Common myeloid progenitor, CD34-positive (primary cell): ENCODE measurements at regions not wholly inside any gene's neighbourhood (a gene's known extent, or its start where the extent isn't known, plus 50 kb on each side); places are given as distances from the start of the nearest gene placed in this dataset.

ENCODE experiments used
- CTCF ChIA-PET: fragments of 350-600 bp; sonication (Branson Sonifier 250); formaldehyde crosslinking; loops from one replicate; lab custom pipeline; 2021; ENCODE audit warnings: antibody characterized with exemption; lab: Charles Lee
- POLR2A ChIA-PET: fragments of 350-600 bp; sonication (Branson Sonifier 250); formaldehyde crosslinking; loops from one replicate; lab custom pipeline; 2021; ENCODE audit warnings: antibody characterized with exemption; lab: Charles Lee
- DNase-seq, 3 donors: peaks; one replicate each; pipeline versions ENCODE4 v3.0.0 to v3.0.0-alpha.2; 2013
- H3K27ac ChIP-seq, 2 experiments: 1 replicate in 1 of 2; 2 replicates in 1 of 2; pipeline ENCODE4 v1.7.0; 2013; ENCODE audit warnings: inconsistent platforms in 2 of 2, low read length in 2 of 2, mild to moderate bottlenecking in 2 of 2, low read depth in 1 of 2, moderate library complexity in 1 of 2; ENCODE audit not compliant: severe bottlenecking in 2 of 2, insufficient read depth in 1 of 2, poor library complexity in 1 of 2
- H3K27me3 ChIP-seq, 5 experiments: replicated peaks in 2 of 5; 1 replicate in 3 of 5; 2 replicates in 2 of 5; pipeline versions ENCODE4 v1.6.1 to v1.7.0; 2013; ENCODE audit warnings: low read length in 4 of 5, mild to moderate bottlenecking in 2 of 5, moderate library complexity in 2 of 5, inconsistent platforms in 1 of 5; ENCODE audit not compliant: insufficient read depth in 5 of 5, control insufficient read depth in 4 of 5
- H3K36me3 ChIP-seq, 4 experiments: 1 replicate in 2 of 4; 2 replicates in 2 of 4; pipeline versions ENCODE4 v1.6.1 to v1.7.0; 2013; ENCODE audit warnings: low read length in 3 of 4, control low read depth in 1 of 4, mild to moderate bottlenecking in 1 of 4; ENCODE audit not compliant: control insufficient read depth in 4 of 4, insufficient read depth in 4 of 4
- H3K4me1 ChIP-seq, 4 experiments: 1 replicate in 3 of 4; 2 replicates in 1 of 4; pipeline versions ENCODE4 v1.6.1 to v1.7.1; 2013; ENCODE audit warnings: low read length in 3 of 4, mild to moderate bottlenecking in 3 of 4, control low read depth in 1 of 4, inconsistent platforms in 1 of 4, moderate library complexity in 1 of 4; ENCODE audit not compliant: control insufficient read depth in 4 of 4, insufficient read depth in 4 of 4; ENCODE audit errors: control extremely low read depth in 1 of 4
- H3K4me3 ChIP-seq, 7 experiments: 1 replicate in 4 of 7; 2 replicates in 3 of 7; pipeline versions ENCODE4 v1.5.1 to v1.7.0; 2013; ENCODE audit warnings: mild to moderate bottlenecking in 7 of 7, low read length in 6 of 7, moderate library complexity in 6 of 7, inconsistent platforms in 2 of 7, low read depth in 2 of 7, control low read depth in 1 of 7; ENCODE audit not compliant: insufficient read depth in 4 of 7, control insufficient read depth in 1 of 7; ENCODE audit errors: extremely low read depth in 1 of 7
- H3K9me3 ChIP-seq, 5 experiments: 1 replicate in 4 of 5; 2 replicates in 1 of 5; pipeline versions ENCODE4 v1.6.1 to v1.7.1; 2013; ENCODE audit warnings: low read length in 4 of 5, mild to moderate bottlenecking in 2 of 5, inconsistent platforms in 1 of 5, low read depth in 1 of 5, moderate library complexity in 1 of 5; ENCODE audit not compliant: control insufficient read depth in 4 of 5, insufficient read depth in 2 of 5; ENCODE audit errors: control extremely low read depth in 1 of 5
- WGBS: methylation state at CpG from one replicate; pipeline ENCODE4 v1.1.5; 2013; ENCODE audit not compliant: insufficient coverage; 5-methylcytosine and 5-hydroxymethylcytosine counted together

DNA sequence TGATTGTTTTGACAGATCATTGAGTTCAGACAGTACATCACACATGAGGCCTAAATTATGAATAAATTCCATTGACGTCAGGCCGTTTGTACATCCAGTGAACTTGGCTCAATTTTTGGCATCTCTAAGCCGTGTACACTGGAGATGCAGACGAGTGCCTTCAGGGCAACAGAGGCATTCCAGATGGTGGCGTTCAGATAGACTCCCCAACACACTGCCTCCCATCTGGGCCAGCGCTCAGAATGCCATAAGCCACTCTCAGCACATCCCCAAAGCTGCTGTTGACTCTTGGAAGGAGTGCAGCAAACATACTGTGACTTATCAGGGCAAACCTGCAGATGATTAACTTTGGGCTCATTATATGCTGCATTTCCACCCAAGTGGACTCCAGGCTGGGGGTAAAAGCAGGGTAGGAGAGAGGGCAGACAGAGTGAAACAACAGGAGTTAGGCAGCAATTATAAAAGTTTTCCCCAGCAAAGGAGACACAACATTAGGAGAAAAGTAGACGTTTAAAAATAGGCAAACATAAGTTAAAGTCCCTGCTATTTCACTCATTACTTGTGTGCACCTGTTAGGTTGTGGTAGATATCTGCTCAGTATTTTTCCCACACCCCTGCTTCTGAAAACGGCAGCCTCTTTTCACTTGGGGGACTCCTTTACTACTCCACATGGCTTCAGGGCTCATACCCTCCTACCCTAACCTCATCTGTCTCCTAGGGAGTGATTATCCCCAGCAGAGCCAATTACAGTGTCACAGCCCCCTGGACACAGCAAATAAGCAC is 60.2 kb upstream of the PDE3B start:
- Histone ChIP-seq H3K27ac (no peak overlapping the region), H3K27me3 (no peaks in the 10 kb centered on the region), H3K9me3 (no peaks in the 10 kb centered on the region), H3K36me3 (no peaks in the 10 kb centered on the region), H3K4me1 (peaks cover 8 to 16% (median 13%) of the 10 kb centered on the region in 4 experiments), H3K4me3 (no peak overlapping the region)
- CTCF ChIA-PET: interaction anchor here (0.6 to 1.8 kb wide), 3 partner anchors 10 to 629 kb away, joined by 3 to 5 read pairs (median 3); no protein-coding TSS in a partner anchor
- 80% methylated on average over 6 of the region's 8 CpGs for WGBS
- DNase-seq: no peak
- POLR2A ChIA-PET: no interaction called here

DNA sequence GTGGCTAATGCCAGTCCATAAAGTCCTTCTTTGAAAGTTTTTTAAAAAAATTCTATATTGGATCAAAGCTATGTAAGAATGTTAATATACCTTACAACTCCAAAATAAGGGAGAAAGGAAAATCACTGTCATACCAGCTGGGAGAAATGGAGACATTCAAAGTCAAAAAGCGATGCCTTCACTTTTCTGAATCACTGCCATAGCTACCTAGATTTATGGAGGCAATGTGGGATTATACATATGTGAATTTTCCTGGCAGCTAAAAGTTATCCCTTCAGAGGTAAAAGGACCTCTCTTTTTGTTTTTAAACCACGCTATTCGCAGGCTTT is 59.6 kb upstream of the PDE3B start:
- ChIA-PET POLR2A (no interaction called here), CTCF (interaction anchor here (0.9 to 1.8 kb wide), 2 partner anchors 9 to 22 kb away, joined by 3 to 5 read pairs; no protein-coding TSS in a partner anchor)
- Histone ChIP-seq H3K36me3 (no peaks in the 10 kb centered on the region), H3K4me1 (peaks cover 3 to 12% (median 8%) of the 10 kb centered on the region in 4 experiments), H3K9me3 (no peaks in the 10 kb centered on the region), H3K4me3 (no peak overlapping the region), H3K27ac (no peak overlapping the region), H3K27me3 (no peaks in the 10 kb centered on the region)
- WGBS: no CpG with 5 or more reads among the region's 3 CpGs
- no peak for DNase-seq

DNA sequence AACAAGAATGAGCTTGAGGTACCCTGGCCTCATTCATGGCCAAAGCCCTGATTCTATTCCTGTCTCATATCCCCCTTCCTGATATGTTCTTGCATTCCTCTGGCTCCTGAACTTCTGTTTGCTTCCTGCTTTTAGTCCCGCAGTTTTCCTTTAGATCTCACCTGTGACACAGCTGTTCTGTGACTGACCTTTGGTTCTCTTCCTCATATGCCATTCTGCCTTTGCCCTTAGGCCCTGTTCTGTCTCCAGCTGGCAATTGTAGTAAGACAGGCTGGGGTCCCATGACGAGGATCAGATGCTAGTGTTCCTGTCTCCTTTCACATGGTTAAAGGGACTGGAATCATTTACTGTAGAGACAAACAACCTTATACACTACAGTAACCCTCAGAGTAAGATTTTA is 59.0 kb upstream of the PDE3B start:
- CTCF ChIA-PET: interaction anchor here (0.9 to 1.8 kb wide), 2 partner anchors 9 to 23 kb away, joined by 3 to 5 read pairs; no protein-coding TSS in a partner anchor

DNA sequence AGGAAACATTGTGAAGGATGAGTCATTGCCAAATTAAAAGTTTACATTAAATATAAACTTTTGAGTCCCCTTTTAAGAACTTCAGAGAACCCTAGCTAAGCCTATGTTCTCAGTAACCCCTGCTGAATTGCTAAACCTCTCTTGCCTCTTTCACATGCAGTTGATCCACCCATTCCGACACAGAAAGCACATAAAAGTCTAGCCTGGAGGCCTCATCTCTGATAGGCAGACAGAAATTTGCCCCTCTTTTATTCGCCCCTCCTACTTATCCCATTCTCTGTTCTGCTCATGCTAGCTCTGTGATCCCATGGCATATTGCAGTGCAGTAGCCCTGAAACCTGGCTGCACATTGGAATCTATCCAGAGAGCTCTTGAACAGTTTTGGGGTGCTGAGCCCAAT is 58.2 kb upstream of the PDE3B start:
- Histone ChIP-seq H3K27me3 (no peaks in the 10 kb centered on the region), H3K4me3 (no peak overlapping the region), H3K27ac (no peak overlapping the region), H3K36me3 (no peaks in the 10 kb centered on the region), H3K4me1 (peaks cover 0 to 5% (median 2%) of the 10 kb centered on the region in 4 experiments), H3K9me3 (no peaks in the 10 kb centered on the region)
- 100% methylated on average over 2 of the region's 2 CpGs for WGBS
- DNase-seq: no peak
- POLR2A ChIA-PET: no interaction called here
- CTCF ChIA-PET: no interaction called here

More for the DNA sequence above, 59.0 kb upstream of the PDE3B start:
- POLR2A ChIA-PET: no interaction called here
- H3K4me1 ChIP-seq: peaks cover 0 to 8% (median 4%) of the 10 kb centered on the region in 4 experiments
- H3K27me3 ChIP-seq: no peaks in the 10 kb centered on the region
- H3K27ac ChIP-seq: no peak overlapping the region
- no peaks in the 10 kb centered on the region for H3K36me3 ChIP-seq
- no peaks in the 10 kb centered on the region for H3K9me3 ChIP-seq
- H3K4me3 ChIP-seq: no peak overlapping the region
- no peak for DNase-seq
- WGBS: 100% methylated on average over 1 of the region's 2 CpGs

DNA sequence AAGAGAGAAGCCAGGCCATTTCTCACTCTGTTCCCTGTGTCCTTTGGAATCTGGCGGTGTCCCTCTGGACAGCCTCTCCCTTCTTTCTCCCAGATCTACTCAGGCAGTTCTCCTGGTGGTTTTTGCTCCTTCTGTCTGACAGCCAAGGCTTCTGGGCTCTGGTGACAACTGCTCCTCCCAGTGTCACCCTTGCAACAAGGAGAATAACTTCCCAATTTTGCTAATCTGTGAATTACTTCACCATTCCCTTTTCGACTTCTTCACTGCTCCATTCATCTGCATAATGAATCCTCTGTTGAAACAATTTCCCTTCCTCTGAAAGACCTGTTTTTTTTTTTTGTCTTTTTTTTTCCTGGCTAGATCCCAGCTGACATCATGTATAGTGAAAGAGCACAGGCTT is 56.3 kb upstream of the PDE3B start:
- no peak overlapping the region for H3K4me3 ChIP-seq
- no peaks in the 10 kb centered on the region for H3K27me3 ChIP-seq
- DNase-seq: no peak
- no peaks in the 10 kb centered on the region for H3K36me3 ChIP-seq
- H3K9me3 ChIP-seq: no peaks in the 10 kb centered on the region
- CTCF ChIA-PET: interaction anchor here (1.7 to 1.9 kb wide), 2 partner anchors 9 to 19 kb away, joined by 3 to 4 read pairs; no protein-coding TSS in a partner anchor
- WGBS: 72% methylated on average over 2 of the region's 2 CpGs
- no peak overlapping the region for H3K27ac ChIP-seq
- POLR2A ChIA-PET: no interaction called here
- peaks cover 0 to 5% (median 2%) of the 10 kb centered on the region in 4 experiments for H3K4me1 ChIP-seq

DNA sequence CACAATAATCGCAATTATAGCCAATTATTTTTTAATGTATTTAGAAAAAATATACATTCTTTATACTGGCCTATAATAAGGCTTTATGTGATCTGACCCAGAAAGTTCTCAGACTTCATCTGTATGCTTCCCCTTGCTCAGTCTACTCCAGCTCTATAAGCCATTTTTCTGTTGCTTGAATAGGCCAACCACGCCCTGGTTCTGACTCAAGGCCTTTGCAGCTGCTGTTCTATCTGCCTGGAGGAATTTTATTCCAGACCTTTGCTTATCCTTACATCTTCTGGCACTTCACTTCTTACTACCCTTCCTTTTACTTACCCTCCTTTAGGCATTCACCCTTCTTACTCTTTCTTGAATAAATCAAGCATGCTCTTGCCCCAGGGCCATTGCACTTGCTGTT is 54.9 kb upstream of the PDE3B start:
- 100% methylated on average over 1 of the region's 2 CpGs for WGBS
- H3K4me1 ChIP-seq: peaks cover 2 to 10% (median 6%) of the 10 kb centered on the region in 4 experiments
- DNase-seq: no peak
- no peaks in the 10 kb centered on the region for H3K9me3 ChIP-seq
- ChIA-PET CTCF (no interaction called here), POLR2A (no interaction called here)
- H3K27ac ChIP-seq: no peak overlapping the region
- no peak overlapping the region for H3K4me3 ChIP-seq
- no peaks in the 10 kb centered on the region for H3K36me3 ChIP-seq
- no peaks in the 10 kb centered on the region for H3K27me3 ChIP-seq

DNA sequence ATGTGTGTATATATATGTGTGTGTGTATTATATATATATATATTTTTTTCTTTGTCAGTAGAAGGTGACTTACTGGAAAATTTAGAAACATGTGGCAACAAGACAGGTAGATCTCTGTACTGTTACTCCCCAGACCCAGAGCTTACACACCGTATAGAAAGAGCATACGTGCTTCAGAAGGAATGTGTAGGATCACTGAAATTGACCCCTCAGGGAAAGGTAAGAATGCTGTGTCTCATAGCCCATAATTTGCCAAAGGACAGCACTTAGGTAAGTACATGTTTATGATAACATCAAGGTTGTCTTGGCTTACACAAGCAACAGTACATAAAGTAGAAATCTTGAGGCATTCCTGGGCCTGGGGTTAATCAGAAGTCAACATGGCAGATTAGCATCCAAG is 54.2 kb upstream of the PDE3B start:
- CTCF ChIA-PET: no interaction called here
- H3K4me3 ChIP-seq: no peak overlapping the region
- no peak overlapping the region for H3K27ac ChIP-seq
- 100% methylated on average over 2 of the region's 2 CpGs for WGBS
- no peak for DNase-seq
- no peaks in the 10 kb centered on the region for H3K9me3 ChIP-seq
- no peaks in the 10 kb centered on the region for H3K36me3 ChIP-seq
- POLR2A ChIA-PET: no interaction called here
- H3K4me1 ChIP-seq: peaks cover 2 to 15% (median 9%) of the 10 kb centered on the region in 4 experiments
- H3K27me3 ChIP-seq: no peaks in the 10 kb centered on the region
